Right cardiac atrium (tissue), 5 donors: ENCODE measurements at regions not wholly inside any gene's neighbourhood (a gene's known extent, or its start where the extent isn't known, plus 50 kb on each side); places are given as distances from the start of the nearest gene placed in this dataset.
"Not testable (repeated sequence)": the region's sequence is repeated elsewhere in the genome, so short reads cannot be mapped to it uniquely, and the experiment has no call there.

Experiments used
- ATAC-seq, 2 donors: fragments of 200-7000 bp; cut with Tn5 transposase; one replicate each; pipeline versions ENCODE4 v1.8.0 to v1.9.1; 2020; ENCODE audit warnings: moderate library complexity in 2 of 2, mild to moderate bottlenecking in 1 of 2
- DNase-seq, 3 donors: peaks; one replicate each; pipeline ENCODE4 v3.0.0-alpha.2; 2020
- H3K27ac ChIP-seq: one replicate; pipeline ENCODE4 v1.5.1; 2013; ENCODE audit warnings: mild to moderate bottlenecking, low read length, control low read depth, moderate library complexity
- H3K27me3 ChIP-seq: one replicate; pipeline ENCODE4 v1.6.1; 2013; ENCODE audit not compliant: control insufficient read depth, insufficient read depth
- H3K4me1 ChIP-seq: one replicate; pipeline ENCODE4 v1.6.1; 2013; ENCODE audit warnings: low read length; ENCODE audit not compliant: control insufficient read depth, insufficient read depth
- H3K4me3 ChIP-seq: one replicate; pipeline ENCODE4 v1.5.1; 2013; ENCODE audit warnings: low read length, control low read depth
- H3K9me3 ChIP-seq: one replicate; pipeline ENCODE4 v1.6.1; 2013; ENCODE audit warnings: low read length; ENCODE audit not compliant: control insufficient read depth
- WGBS: extraction: QIAGEN DNeasy Blood & Tissue Kit; methylation state at CpG from one replicate; pipeline ENCODE4 v1.1.7; 2013; 5-methylcytosine and 5-hydroxymethylcytosine counted together
- intact Hi-C, 4 donors: fragments of 100-400 bp; cut with DNase I; formaldehyde crosslinking; loops; one replicate each; pipeline versions ENCODE4 v1.11.0 to v1.14.0; 2022 to 2023
- donor health status: healthy with polysubstance abuse.
- donor health status: DM: no; HTN: yes; CAD: no.
- donor health status: DM: no; HTN: no; CAD: no.
- donor health status: DM: no; HTN: yes; CAD: no; lungs with severe emphysema.
- donor health status: DM: yes; HTN: yes; CAD: no.

GRCh38 chr2:356304-356703 is 68.4 kb upstream of the ALKAL2 start:
- H3K4me1 ChIP-seq, H3K27me3 ChIP-seq, H3K4me3 ChIP-seq, H3K9me3 ChIP-seq, ATAC-seq, H3K27ac ChIP-seq, DNase-seq, intact Hi-C loops: not testable (repeated sequence)
- WGBS = 79% methylated on average over 21 of the region's 21 CpGs

DNA sequence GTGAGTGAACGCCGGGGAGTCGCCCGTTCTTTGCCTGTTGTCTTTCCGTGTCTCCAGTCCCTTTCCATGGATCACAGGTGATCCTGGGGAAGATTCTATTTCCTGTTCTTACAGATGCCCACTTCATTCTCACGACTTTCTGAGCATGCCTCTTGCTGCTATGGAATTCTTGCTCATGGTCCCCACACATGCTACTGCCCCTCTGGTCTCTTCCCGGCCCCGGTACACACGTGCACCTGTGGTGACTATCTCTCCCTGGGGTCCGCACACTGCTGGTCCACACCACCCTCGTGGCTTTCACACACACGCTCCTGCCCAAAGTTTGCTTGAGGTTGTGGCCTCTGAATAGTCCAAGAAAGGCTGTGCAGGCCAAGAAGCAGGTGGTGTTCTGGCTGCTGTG is 67.9 kb upstream of the ALKAL2 start:
- intact Hi-C loops = no loop called here
- ATAC-seq (no peak), DNase-seq (no peak)
- Histone ChIP-seq H3K4me3 (no peak overlapping the region), H3K27ac (no peak overlapping the region), H3K27me3 (no peaks in the 10 kb centered on the region), H3K9me3 (no peaks in the 10 kb centered on the region), H3K4me1 (no peaks in the 10 kb centered on the region)
- 86% methylated on average over 12 of the region's 12 CpGs for WGBS

- intact Hi-C loops = no loop called here
- no peak for ATAC-seq
- 74% methylated on average over 3 of the region's 3 CpGs for WGBS
These were observed 64.8 kb upstream of the ALKAL2 start for GRCh38 chr2:352696-353095.

GRCh38 chr2:349390-349789 is 61.5 kb upstream of the ALKAL2 start:
- Histone ChIP-seq H3K27me3 (no peaks in the 10 kb centered on the region), H3K9me3 (no peaks in the 10 kb centered on the region), H3K27ac (no peak overlapping the region), H3K4me1 (no peaks in the 10 kb centered on the region), H3K4me3 (no peak overlapping the region)
- ATAC-seq = no peak
- WGBS = 75% methylated on average over 3 of the region's 3 CpGs
- DNase-seq = no peak
- intact Hi-C loops = no loop called here

More at GRCh38 chr2:352696-353095, 64.8 kb upstream of the ALKAL2 start:
- no peak for DNase-seq
- no peak overlapping the region for H3K27ac ChIP-seq
- no peaks in the 10 kb centered on the region for H3K9me3 ChIP-seq
- no peak overlapping the region for H3K4me3 ChIP-seq
- no peaks in the 10 kb centered on the region for H3K4me1 ChIP-seq
- no peaks in the 10 kb centered on the region for H3K27me3 ChIP-seq

DNA sequence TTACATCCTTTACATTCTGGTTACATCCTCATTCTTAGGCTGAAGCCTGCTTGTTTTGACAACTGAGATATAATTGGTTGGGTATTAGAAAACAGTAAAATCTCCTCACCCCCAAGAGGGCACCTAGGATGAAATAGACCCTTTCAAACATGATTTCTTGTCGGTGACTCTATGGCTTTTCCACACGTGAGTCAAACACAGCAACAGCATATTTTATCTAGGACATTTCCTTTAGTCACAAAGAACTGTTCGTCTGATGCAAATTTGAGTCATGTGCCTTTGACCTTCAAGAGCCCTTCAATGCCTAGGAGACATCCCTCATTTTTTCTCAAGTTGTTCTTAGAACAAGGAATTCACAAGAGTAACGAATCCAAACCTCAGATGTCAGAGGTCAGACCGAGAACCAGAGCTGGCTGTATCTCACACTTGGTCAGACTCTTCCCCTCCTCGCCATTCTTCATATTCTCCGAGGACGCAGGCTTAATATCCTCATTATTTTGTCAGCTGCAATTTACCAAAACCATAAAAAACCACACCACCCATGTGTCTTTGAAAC is 60.5 kb upstream of the ALKAL2 start:
- intact Hi-C loops = no loop called here
- H3K4me1 ChIP-seq = no peaks in the 10 kb centered on the region
- no peak for DNase-seq
- ATAC-seq = no peak
- no peaks in the 10 kb centered on the region for H3K9me3 ChIP-seq
- H3K4me3 ChIP-seq = no peak overlapping the region
- H3K27me3 ChIP-seq = no peaks in the 10 kb centered on the region
- 43% methylated on average over 8 of the region's 8 CpGs for WGBS
- no peak overlapping the region for H3K27ac ChIP-seq

DNA sequence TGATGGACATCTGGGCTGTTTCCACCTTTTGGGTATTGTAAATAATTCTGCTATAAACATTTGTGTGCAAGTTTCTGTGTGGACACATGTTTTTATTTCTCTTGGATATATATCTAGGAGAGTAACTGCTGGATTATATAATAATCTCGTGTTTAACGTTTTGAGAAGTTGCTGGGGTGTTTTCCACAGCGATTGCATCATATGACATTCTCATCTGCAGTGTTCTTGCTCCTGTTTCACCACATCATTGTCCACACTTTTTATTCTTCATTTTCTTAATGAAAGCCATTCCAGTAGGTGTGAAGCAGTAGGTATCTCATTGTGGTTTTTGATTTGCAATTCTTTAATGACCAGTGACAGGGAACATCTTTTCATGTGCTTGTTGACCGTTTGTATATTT is 56.9 kb upstream of the ALKAL2 start:
- Histone ChIP-seq H3K4me3 (no peak overlapping the region), H3K9me3 (no peaks in the 10 kb centered on the region), H3K27ac (no peak overlapping the region), H3K4me1 (no peaks in the 10 kb centered on the region), H3K27me3 (no peaks in the 10 kb centered on the region)
- no peak for DNase-seq
- no peak for ATAC-seq
- 58% methylated on average over 4 of the region's 4 CpGs for WGBS
- intact Hi-C loops = no loop called here

DNA sequence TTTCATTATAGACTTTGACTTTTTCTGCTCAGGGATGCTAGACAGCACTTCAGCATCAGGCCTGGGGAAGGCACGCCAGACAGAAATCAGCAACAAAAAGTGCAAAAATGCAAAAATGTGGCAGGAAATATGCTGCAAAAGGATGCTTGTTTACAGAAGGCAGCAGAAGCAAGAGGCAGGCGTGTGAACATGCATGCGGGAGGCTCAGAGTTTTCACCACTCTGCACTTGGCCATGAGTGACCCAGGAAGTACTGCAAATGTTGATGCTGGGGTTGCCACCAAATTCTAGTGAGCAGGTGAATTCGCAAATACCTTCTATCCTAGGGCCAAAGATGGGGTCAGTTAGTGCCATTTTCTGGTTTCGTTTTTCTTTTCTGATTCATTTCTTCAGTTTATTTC is 55.5 kb upstream of the ALKAL2 start:
- no peak for ATAC-seq
- no peak for DNase-seq
- peaks cover 2% of the 10 kb centered on the region for H3K9me3 ChIP-seq
- no peaks in the 10 kb centered on the region for H3K27me3 ChIP-seq
- WGBS = 74% methylated on average over 5 of the region's 5 CpGs
- H3K27ac ChIP-seq = no peak overlapping the region
- intact Hi-C loops = no loop called here
- H3K4me1 ChIP-seq = no peaks in the 10 kb centered on the region
- no peak overlapping the region for H3K4me3 ChIP-seq

GRCh38 chr2:341912-342311 is 54.0 kb upstream of the ALKAL2 start:
- 79% methylated on average over 2 of the region's 2 CpGs for WGBS
- peaks cover 2% of the 10 kb centered on the region for H3K9me3 ChIP-seq
- no peaks in the 10 kb centered on the region for H3K27me3 ChIP-seq
- H3K4me1 ChIP-seq = no peaks in the 10 kb centered on the region
- intact Hi-C loops = no loop called here
- no peak overlapping the region for H3K27ac ChIP-seq
- DNase-seq (no peak), ATAC-seq (no peak)
- H3K4me3 ChIP-seq = no peak overlapping the region

DNA sequence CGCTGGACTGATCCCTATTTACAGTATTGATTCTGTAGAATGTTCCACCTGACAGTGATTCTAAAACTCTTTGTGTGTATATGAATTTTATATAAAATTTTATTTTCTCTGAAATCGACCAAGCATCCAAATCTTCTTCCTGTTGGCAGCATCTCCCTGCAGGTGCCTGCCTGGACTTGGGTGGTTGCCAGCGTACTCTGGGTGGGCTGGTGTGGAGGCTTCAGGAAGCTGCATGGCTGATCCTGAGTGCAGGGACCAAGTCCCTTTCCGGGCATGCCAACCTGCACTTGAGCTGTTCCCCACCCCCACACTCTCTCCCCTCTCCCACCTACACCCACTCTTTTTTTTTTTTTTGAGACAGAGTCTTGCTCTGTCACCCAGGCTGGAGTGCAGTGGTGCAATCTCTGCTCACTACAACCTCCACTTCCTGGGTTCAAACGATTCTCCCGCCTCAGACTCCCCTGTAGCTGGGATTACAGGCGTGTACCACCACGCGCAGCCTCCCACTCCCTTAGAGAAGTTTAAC is 53.2 kb upstream of the ALKAL2 start:
- WGBS = 81% methylated on average over 9 of the region's 9 CpGs
- no peak for DNase-seq

More for the DNA sequence above, 53.2 kb upstream of the ALKAL2 start:
- Histone ChIP-seq H3K27me3 (no peaks in the 10 kb centered on the region), H3K9me3 (peaks cover 2% of the 10 kb centered on the region), H3K4me1 (no peaks in the 10 kb centered on the region), H3K27ac (no peak overlapping the region), H3K4me3 (no peak overlapping the region)
- no peak for ATAC-seq
- intact Hi-C loops = no loop called here
